GM19239 (cell line): ENCODE measurements at regions not wholly inside any gene's neighbourhood (a gene's known extent, or its start where the extent isn't known, plus 50 kb on each side); places are given as distances from the start of the nearest gene placed in this dataset.

Source experiments
- DNase-seq: peaks from one replicate; pipeline ENCODE4 v3.0.0; 2011; ENCODE audit warnings: low spot score; ENCODE audit not compliant: insufficient read length
- FAIRE-seq: peaks from 2 replicates; lab custom pipeline; 2011; peaks lifted over from hg19 to GRCh38; lab: Jason Lieb, UNC

GRCh38 chr4:124389591-124389990 is 322.9 kb downstream of the ANKRD50 start:
- DNase-seq (no peak), FAIRE-seq (no peak)

- FAIRE-seq, result no peak
- DNase-seq, result no peak
Observed at GRCh38 chr4:124390861-124391260, 321.7 kb downstream of the ANKRD50 start.

- FAIRE-seq, result no peak
- DNase-seq, result no peak
Observed at GRCh38 chr4:124396333-124396732, 316.2 kb downstream of the ANKRD50 start.

- DNase-seq, result no peak
- FAIRE-seq, result no peak
Observed at GRCh38 chr4:124401606-124402005, 310.9 kb downstream of the ANKRD50 start.

GRCh38 chr4:124409044-124409443 is 303.5 kb downstream of the ANKRD50 start:
- DNase-seq, result no peak
- FAIRE-seq, result no peak

GRCh38 chr4:124414276-124415040 is 298.1 kb downstream of the ANKRD50 start:
- no peak for FAIRE-seq
- DNase-seq, result no peak

- DNase-seq, result no peak
- FAIRE-seq, result no peak
Observed at GRCh38 chr4:124415146-124415545, 297.4 kb downstream of the ANKRD50 start.

- no peak for FAIRE-seq
Observed at GRCh38 chr4:124417371-124417770, 295.2 kb downstream of the ANKRD50 start.

GRCh38 chr4:124420166-124420695 is 292.3 kb downstream of the ANKRD50 start:
- DNase-seq, result no peak
- FAIRE-seq, result no peak

More at GRCh38 chr4:124417371-124417770, 295.2 kb downstream of the ANKRD50 start:
- no peak for DNase-seq

GRCh38 chr4:124423160-124423559 is 289.4 kb downstream of the ANKRD50 start:
- DNase-seq (no peak), FAIRE-seq (no peak)

GRCh38 chr4:124426279-124426678 is 286.3 kb downstream of the ANKRD50 start:
- FAIRE-seq, result no peak
- DNase-seq, result no peak

GRCh38 chr4:124427095-124427767 is 285.3 kb downstream of the ANKRD50 start:
- no peak for DNase-seq
- FAIRE-seq, result no peak

GRCh38 chr4:124428648-124429047 is 283.9 kb downstream of the ANKRD50 start:
- DNase-seq (no peak), FAIRE-seq (no peak)

- FAIRE-seq, result no peak
- DNase-seq, result no peak
Observed at GRCh38 chr4:124429746-124430250, 282.7 kb downstream of the ANKRD50 start.

GRCh38 chr4:124431653-124432192 is 280.8 kb downstream of the ANKRD50 start:
- no peak for FAIRE-seq
- DNase-seq, result no peak

GRCh38 chr4:124432500-124432899 is 280.0 kb downstream of the ANKRD50 start:
- FAIRE-seq (no peak), DNase-seq (no peak)

GRCh38 chr4:124433044-124433443 is 279.5 kb downstream of the ANKRD50 start:
- no peak for FAIRE-seq
- DNase-seq, result no peak

GRCh38 chr4:124433500-124433899 is 279.0 kb downstream of the ANKRD50 start:
- no peak for FAIRE-seq
- no peak for DNase-seq

GRCh38 chr4:124435274-124435950 is 277.1 kb downstream of the ANKRD50 start:
- no peak for DNase-seq
- no peak for FAIRE-seq

- no peak for DNase-seq
- no peak for FAIRE-seq
Observed at GRCh38 chr4:124437853-124438495, 274.6 kb downstream of the ANKRD50 start.
